Dendritic cell treated with granulocyte-macrophage colony-stimulating factor and Interleukin-4, amounts not matched to agents 40 ng/mL and 50 ng/mL, for 4 days (primary cell): ENCODE measurements at regions not wholly inside any gene's neighbourhood (a gene's known extent, or its start where the extent isn't known, plus 50 kb on each side); places are given as distances from the start of the nearest gene placed in this dataset.
"Not testable (repeated sequence)": the region's sequence is repeated elsewhere in the genome, so short reads cannot be mapped to it uniquely, and the experiment has no call there.

Source experiments
- H3K27ac Mint-ChIP-seq: one replicate; pipeline ENCODE4 v1.8.0; 2022; ENCODE audit warnings: mild to moderate bottlenecking, mixed read lengths
- H3K27me3 Mint-ChIP-seq: one replicate; pipeline ENCODE4 v1.8.0; 2022; ENCODE audit warnings: mild to moderate bottlenecking, mixed read lengths
- H3K36me3 Mint-ChIP-seq: one replicate; pipeline ENCODE4 v1.8.0; 2022; ENCODE audit warnings: low read depth, mixed read lengths
- H3K4me1 Mint-ChIP-seq: one replicate; pipeline ENCODE4 v1.8.0; 2022; ENCODE audit warnings: low read depth, mixed read lengths
- H3K4me3 Mint-ChIP-seq: one replicate; pipeline ENCODE4 v1.8.0; 2022; ENCODE audit warnings: mild to moderate bottlenecking, moderate library complexity, mixed read lengths
- H3K9me3 Mint-ChIP-seq: one replicate; pipeline ENCODE4 v1.8.0; 2022; ENCODE audit warnings: mixed read lengths
- intact Hi-C: fragments of 100-400 bp; cut with micrococcal nuclease; formaldehyde crosslinking; loops from one replicate; pipeline ENCODE4 v1.15.0; 2022

DNA sequence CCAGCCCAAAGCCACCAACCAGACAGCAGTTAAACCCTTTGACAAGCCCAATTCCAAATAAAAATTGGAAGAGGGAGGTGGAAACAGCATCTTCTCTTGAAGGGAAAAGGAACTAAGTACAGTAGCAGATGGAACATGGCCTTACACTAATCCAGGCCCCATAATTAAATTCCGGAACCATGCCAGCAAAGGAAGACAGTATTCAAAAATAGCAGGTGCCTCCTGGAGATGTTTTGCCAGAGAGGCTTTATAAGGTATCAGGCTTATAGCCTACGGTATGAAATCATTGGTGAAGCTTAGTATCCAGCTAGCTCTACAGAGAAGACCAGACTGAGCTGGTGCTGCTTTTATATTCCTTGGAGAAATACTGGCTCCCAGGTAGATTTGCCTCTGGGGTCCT is 344.1 kb upstream of the API5 start:
- no peaks in the 10 kb centered on the region for H3K9me3 Mint-ChIP-seq
- H3K27me3 Mint-ChIP-seq = no peaks in the 10 kb centered on the region
- no peaks in the 10 kb centered on the region for H3K36me3 Mint-ChIP-seq
- no peak overlapping the region for H3K27ac Mint-ChIP-seq
- no peak overlapping the region for H3K4me3 Mint-ChIP-seq
- intact Hi-C loops = no loop called here
- H3K4me1 Mint-ChIP-seq = no peaks in the 10 kb centered on the region

GRCh38 chr11:42972741-42973140 is 339.1 kb upstream of the API5 start:
- Mint-ChIP-seq H3K27ac (no peak overlapping the region), H3K4me3 (no peak overlapping the region), H3K4me1 (no peaks in the 10 kb centered on the region), H3K36me3 (no peaks in the 10 kb centered on the region), H3K27me3 (no peaks in the 10 kb centered on the region), H3K9me3 (no peaks in the 10 kb centered on the region)
- intact Hi-C loops = no loop called here

DNA sequence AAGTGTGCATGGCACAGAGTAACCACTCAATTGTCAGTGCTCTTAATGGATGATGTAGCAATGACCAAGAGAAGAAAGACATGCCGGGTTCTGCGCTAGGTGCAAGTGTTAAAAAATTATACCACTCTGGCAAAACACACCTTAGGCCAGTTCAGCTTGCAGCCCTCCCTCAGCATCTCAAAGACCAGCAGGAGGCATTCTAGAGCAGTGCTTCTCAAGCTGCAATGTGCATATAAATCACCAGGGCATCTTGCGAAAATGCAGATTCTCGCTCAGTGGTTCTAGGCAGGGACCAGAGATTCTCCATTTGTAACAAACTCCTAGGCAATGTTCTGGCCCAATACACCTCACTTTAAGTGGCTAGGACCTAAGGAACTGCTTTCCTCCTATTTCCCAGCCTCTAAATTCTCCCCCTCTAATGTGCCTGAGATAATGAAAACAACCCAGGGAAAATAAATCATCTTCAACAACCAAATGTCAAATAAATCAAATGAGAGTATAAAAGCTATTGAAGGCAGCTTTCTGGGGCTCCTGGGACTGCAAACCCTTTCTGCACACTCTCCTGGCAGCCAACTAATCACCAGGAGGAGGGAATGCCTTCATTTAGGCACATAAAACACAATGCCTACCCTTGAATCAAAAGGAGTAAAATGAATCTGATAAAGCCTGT is 337.2 kb upstream of the API5 start:
- intact Hi-C loops = no loop called here
- Mint-ChIP-seq H3K27me3 (no peaks in the 10 kb centered on the region), H3K36me3 (no peaks in the 10 kb centered on the region)

GRCh38 chr11:42975180-42975529 is 336.6 kb upstream of the API5 start:
- Mint-ChIP-seq H3K4me3 (no peak overlapping the region), H3K4me1 (no peaks in the 10 kb centered on the region), H3K27me3 (no peaks in the 10 kb centered on the region), H3K36me3 (no peaks in the 10 kb centered on the region), H3K27ac (no peak overlapping the region), H3K9me3 (peaks cover 14% of the 10 kb centered on the region)
- intact Hi-C loops = no loop called here

More for the DNA sequence above, 337.2 kb upstream of the API5 start:
- H3K9me3 Mint-ChIP-seq = peaks cover 14% of the 10 kb centered on the region
- H3K4me1 Mint-ChIP-seq = no peaks in the 10 kb centered on the region
- no peak overlapping the region for H3K27ac Mint-ChIP-seq
- no peak overlapping the region for H3K4me3 Mint-ChIP-seq

- no peaks in the 10 kb centered on the region for H3K4me1 Mint-ChIP-seq
- intact Hi-C loops = no loop called here
- peaks cover 16% of the 10 kb centered on the region for H3K9me3 Mint-ChIP-seq
- H3K4me3 Mint-ChIP-seq = no peak overlapping the region
- H3K27ac Mint-ChIP-seq = no peak overlapping the region
- no peaks in the 10 kb centered on the region for H3K27me3 Mint-ChIP-seq
- H3K36me3 Mint-ChIP-seq = no peaks in the 10 kb centered on the region
Measured at GRCh38 chr11:42976636-42977217, 335.1 kb upstream of the API5 start.

DNA sequence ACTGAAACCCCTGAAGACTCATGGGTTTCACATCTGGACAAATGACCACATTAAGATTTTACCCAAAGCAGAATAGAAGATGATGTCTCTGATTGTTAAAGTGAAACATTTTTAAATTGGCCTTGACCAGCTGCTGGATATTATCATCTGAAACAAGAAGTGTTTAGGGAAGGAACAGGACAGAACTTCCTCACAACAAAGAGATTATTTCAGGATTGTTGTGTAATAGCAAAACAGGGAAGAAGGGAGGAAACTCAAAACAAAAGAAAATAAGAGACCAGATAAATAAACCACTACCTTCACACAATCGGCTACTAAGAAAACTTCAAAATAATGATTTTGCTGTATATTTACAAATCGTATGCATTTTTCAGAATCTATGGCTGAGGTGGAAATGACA is 319.2 kb upstream of the API5 start:
- H3K4me3 Mint-ChIP-seq = no peak overlapping the region
- intact Hi-C loops = no loop called here
- H3K36me3 Mint-ChIP-seq = no peaks in the 10 kb centered on the region
- H3K9me3 Mint-ChIP-seq = no peaks in the 10 kb centered on the region
- H3K4me1 Mint-ChIP-seq = no peaks in the 10 kb centered on the region
- no peak overlapping the region for H3K27ac Mint-ChIP-seq
- no peaks in the 10 kb centered on the region for H3K27me3 Mint-ChIP-seq

GRCh38 chr11:42996421-42997307 is 315.1 kb upstream of the API5 start:
- intact Hi-C loops = no loop called here
- no peaks in the 10 kb centered on the region for H3K4me1 Mint-ChIP-seq
- no peaks in the 10 kb centered on the region for H3K27me3 Mint-ChIP-seq
- no peak overlapping the region for H3K27ac Mint-ChIP-seq
- H3K36me3 Mint-ChIP-seq = no peaks in the 10 kb centered on the region
- H3K4me3 Mint-ChIP-seq = no peak overlapping the region
- no peaks in the 10 kb centered on the region for H3K9me3 Mint-ChIP-seq

GRCh38 chr11:43004879-43005278 is 306.9 kb upstream of the API5 start:
- H3K27me3 Mint-ChIP-seq, intact Hi-C loops, H3K27ac Mint-ChIP-seq, H3K4me1 Mint-ChIP-seq, H3K36me3 Mint-ChIP-seq, H3K4me3 Mint-ChIP-seq: not testable (repeated sequence)
- H3K9me3 Mint-ChIP-seq = peaks cover 58% of the 10 kb centered on the region

DNA sequence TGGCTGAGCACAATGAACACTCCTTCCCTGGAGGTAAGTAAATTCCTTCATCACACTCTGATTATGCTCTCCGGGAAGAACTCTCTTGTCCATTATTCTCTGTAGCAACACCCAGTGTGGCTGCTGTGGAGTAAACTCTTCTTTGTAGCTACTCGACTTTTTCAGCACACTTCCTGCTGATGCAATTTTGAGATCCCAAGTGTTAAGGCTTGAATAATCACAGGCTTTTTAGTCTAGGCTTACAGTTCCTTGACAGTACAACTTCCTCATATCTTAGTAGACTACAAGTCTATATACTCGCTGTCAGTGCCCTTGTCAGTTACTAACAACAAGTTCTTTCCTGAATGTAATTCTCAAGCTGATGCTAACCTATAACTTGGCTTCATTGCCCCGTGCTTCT is 301.8 kb upstream of the API5 start:
- H3K36me3 Mint-ChIP-seq = no peaks in the 10 kb centered on the region
- no peaks in the 10 kb centered on the region for H3K4me1 Mint-ChIP-seq

DNA sequence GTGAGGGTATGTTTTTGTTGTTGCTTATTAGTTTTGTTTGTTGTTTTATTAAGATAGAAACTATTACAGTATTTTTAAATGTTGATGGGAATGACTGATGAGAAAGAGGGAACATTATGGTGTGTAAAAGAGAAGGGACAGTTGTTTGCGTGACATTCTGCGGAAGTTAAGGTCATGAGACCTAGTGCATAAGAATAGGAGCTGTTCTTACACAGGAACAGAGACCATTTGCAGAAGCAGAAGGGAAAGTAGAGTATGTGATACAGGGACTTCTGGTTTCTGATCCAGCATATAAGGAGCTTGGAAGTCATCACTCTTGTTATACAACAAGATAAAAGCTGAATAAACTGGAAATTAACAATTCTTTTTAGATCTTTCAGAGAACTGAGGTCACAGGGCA is 299.2 kb upstream of the API5 start:
- Mint-ChIP-seq H3K36me3 (no peaks in the 10 kb centered on the region), H3K27me3 (no peaks in the 10 kb centered on the region), H3K9me3 (peaks cover 12% of the 10 kb centered on the region), H3K4me1 (no peaks in the 10 kb centered on the region), H3K4me3 (no peak overlapping the region), H3K27ac (no peak overlapping the region)
- intact Hi-C loops = no loop called here

More for the DNA sequence above, 301.8 kb upstream of the API5 start:
- intact Hi-C loops = no loop called here
- no peak overlapping the region for H3K27ac Mint-ChIP-seq
- no peak overlapping the region for H3K4me3 Mint-ChIP-seq
- no peaks in the 10 kb centered on the region for H3K27me3 Mint-ChIP-seq
- H3K9me3 Mint-ChIP-seq = peaks cover 33% of the 10 kb centered on the region

GRCh38 chr11:43021466-43021865 is 290.3 kb upstream of the API5 start:
- H3K27me3 Mint-ChIP-seq = no peaks in the 10 kb centered on the region
- intact Hi-C loops = no loop called here
- H3K4me3 Mint-ChIP-seq = no peak overlapping the region
- no peaks in the 10 kb centered on the region for H3K4me1 Mint-ChIP-seq
- H3K9me3 Mint-ChIP-seq = no peaks in the 10 kb centered on the region
- no peak overlapping the region for H3K27ac Mint-ChIP-seq
- H3K36me3 Mint-ChIP-seq = no peaks in the 10 kb centered on the region

DNA sequence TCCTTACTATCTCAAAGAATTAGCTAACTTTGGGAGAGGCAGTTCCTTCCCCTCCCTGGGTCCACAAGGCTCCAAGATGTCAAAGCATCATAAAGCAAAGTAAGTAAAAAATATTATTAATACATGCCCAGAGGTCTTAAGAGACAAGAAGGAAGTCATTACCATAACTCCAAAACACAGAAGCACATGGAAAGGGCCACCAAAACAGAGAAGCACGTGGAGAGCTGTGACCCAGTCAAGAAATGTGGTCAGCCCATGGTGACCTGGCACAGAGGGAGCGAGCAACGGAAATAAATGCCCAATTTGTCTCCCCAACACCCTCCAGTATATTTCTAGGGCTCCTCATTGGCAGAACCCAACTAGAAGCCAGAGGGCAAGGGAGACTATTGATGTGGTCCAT is 277.5 kb upstream of the API5 start:
- peaks cover 12% of the 10 kb centered on the region for H3K9me3 Mint-ChIP-seq
- no peaks in the 10 kb centered on the region for H3K27me3 Mint-ChIP-seq
- intact Hi-C loops = no loop called here
- no peak overlapping the region for H3K4me3 Mint-ChIP-seq
- no peaks in the 10 kb centered on the region for H3K4me1 Mint-ChIP-seq
- no peak overlapping the region for H3K27ac Mint-ChIP-seq
- no peaks in the 10 kb centered on the region for H3K36me3 Mint-ChIP-seq

DNA sequence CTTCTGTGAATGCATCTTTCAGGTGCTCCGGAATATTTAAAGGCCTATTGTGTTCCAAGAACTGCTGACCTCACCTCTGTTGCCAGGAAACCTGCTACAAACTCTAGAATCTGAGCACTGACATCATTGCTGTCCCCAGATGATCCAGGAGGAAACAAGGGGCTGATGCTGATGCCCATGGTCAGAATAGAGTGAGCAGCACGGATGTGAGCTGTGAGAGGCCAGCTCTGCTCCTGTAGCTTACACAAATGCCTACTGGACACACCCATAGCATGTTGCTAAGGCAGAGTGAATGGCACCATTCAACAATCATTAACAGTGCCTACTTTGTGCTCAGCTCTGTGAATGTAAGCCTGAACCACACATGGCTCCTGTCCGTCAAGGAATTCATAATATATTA is 276.7 kb upstream of the API5 start:
- intact Hi-C loops = no loop called here
- H3K27me3 Mint-ChIP-seq = no peaks in the 10 kb centered on the region
- H3K9me3 Mint-ChIP-seq = peaks cover 12% of the 10 kb centered on the region
- no peak overlapping the region for H3K27ac Mint-ChIP-seq
- H3K4me3 Mint-ChIP-seq = no peak overlapping the region
- no peaks in the 10 kb centered on the region for H3K36me3 Mint-ChIP-seq
- no peaks in the 10 kb centered on the region for H3K4me1 Mint-ChIP-seq

- Mint-ChIP-seq H3K36me3 (no peaks in the 10 kb centered on the region), H3K27ac (no peak overlapping the region), H3K9me3 (no peaks in the 10 kb centered on the region), H3K4me1 (no peaks in the 10 kb centered on the region), H3K4me3 (no peak overlapping the region), H3K27me3 (no peaks in the 10 kb centered on the region)
- intact Hi-C loops = no loop called here
Measured at GRCh38 chr11:43053638-43054412, 258.0 kb upstream of the API5 start.
